AG09309 (cell line): ENCODE measurements at regions not wholly inside any gene's neighbourhood (a gene's known extent, or its start where the extent isn't known, plus 50 kb on each side); places are given as distances from the start of the nearest gene placed in this dataset.

ENCODE experiments used
- DNase-seq: peaks from one replicate; pipeline ENCODE4 v3.0.0-alpha.2; 2010; ENCODE audit warnings: low read depth
- H3K4me3 ChIP-seq: 2 replicates; pipeline ENCODE4 v1.5.1; 2011; ENCODE audit warnings: mild to moderate bottlenecking, low read depth, low read length, moderate library complexity; ENCODE audit not compliant: control insufficient read depth
- CTCF ChIP-seq: IDR thresholded peaks from 2 replicates; pipeline ENCODE4 v1.5.1; 2011; ENCODE audit warnings: mild to moderate bottlenecking, low read depth, low read length, inconsistent platforms; ENCODE audit not compliant: insufficient read depth, control insufficient read depth; ENCODE audit errors: missing control alignments

- TF ChIP-seq CTCF: no peak
- H3K4me3 ChIP-seq: no peak overlapping the region
- no peak for DNase-seq
Observed at GRCh38 chr6:121515630-121516265, 80.3 kb downstream of the GJA1 start.

GRCh38 chr6:121516331-121516730 lies 80.9 kb downstream of the GJA1 start:
- no peak for TF ChIP-seq CTCF
- no peak overlapping the region for H3K4me3 ChIP-seq
- no peak for DNase-seq

- no peak for TF ChIP-seq CTCF
- no peak overlapping the region for H3K4me3 ChIP-seq
- DNase-seq: peak; percentile 68
Observed at GRCh38 chr6:121520337-121521163, 85.1 kb downstream of the GJA1 start.

- H3K4me3 ChIP-seq: no peak overlapping the region
- DNase-seq: no peak
- no peak for TF ChIP-seq CTCF
Observed at GRCh38 chr6:121521164-121521555, 85.7 kb downstream of the GJA1 start.

- H3K4me3 ChIP-seq: peak overlapping the region; percentile 16
- no peak for TF ChIP-seq CTCF
- peak; percentile 92 for DNase-seq
Observed at GRCh38 chr6:121522265-121522664, 86.8 kb downstream of the GJA1 start.

- peak overlapping the region; percentile 16 for H3K4me3 ChIP-seq
- no peak for TF ChIP-seq CTCF
- no peak for DNase-seq
Observed at GRCh38 chr6:121522771-121523386, 87.4 kb downstream of the GJA1 start.
